GM12892 (cell line): ENCODE measurements at regions not wholly inside any gene's neighbourhood (a gene's known extent, or its start where the extent isn't known, plus 50 kb on each side); places are given as distances from the start of the nearest gene placed in this dataset.

Experiments used
- POLR2A ChIP-seq: IDR thresholded peaks from 2 replicates; pipeline ENCODE4 v1.6.1; 2011; ENCODE audit warnings: low read depth, low read length, control low read depth
- POLR2AphosphoS5 ChIP-seq: IDR thresholded peaks from 2 replicates; pipeline ENCODE4 v1.6.1; 2011; ENCODE audit warnings: low read depth, low read length, control low read depth

- TF ChIP-seq POLR2AphosphoS5 (no peak), POLR2A (no peak)
Measured at GRCh38 chr9:106657926-106658325, 205.0 kb upstream of the ZNF462 start.
